Hematopoietic multipotent progenitor cell treated with erythropoietin and hydrocortisone succinate and interleukin-3 and kit ligand, for 6 days (in vitro differentiated cells): ENCODE measurements at regions not wholly inside any gene's neighbourhood (a gene's known extent, or its start where the extent isn't known, plus 50 kb on each side); places are given as distances from the start of the nearest gene placed in this dataset.
A peak's percentile ranks its signal among the peaks of the same experiment; 100 is the strongest.

Experiments
- DNase-seq: peaks from one replicate; pipeline ENCODE4 v3.0.0-alpha.2; 2015

DNA sequence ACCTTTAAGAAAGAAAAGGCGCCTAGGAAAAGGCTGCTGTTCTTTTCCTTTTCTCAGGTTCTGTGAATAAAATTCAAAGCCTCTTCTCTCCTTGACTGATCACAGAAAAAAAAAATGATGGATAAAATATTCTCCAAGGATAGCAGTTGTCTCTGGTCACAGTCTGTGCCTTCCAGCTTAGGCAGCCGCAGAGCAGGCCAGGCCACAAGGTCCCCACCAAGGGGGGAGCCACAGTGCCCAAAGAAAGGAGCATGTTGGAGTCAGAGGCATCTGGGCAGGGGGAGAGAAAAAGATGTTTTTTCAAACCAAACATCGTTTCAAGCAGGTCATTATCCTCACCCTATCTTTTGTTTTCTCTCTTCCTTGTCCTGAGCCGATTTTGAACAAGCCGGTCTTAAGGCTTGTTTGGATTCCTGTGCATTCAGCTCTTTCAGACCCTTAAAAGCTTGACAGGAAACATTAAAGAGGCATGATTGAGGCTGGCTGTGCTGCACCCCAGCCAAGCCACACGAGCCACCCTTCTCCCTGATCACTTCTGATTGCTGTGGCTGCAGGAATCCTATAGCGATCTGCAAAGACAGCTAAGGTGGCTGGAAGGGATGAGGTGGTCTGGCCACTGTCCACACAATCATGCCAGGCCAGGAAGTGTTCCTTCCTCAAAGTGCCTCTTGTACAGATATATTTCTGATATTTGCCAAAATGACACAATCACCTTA lies 284.6 kb upstream of the TLE4 start:
- no peak for DNase-seq

DNA sequence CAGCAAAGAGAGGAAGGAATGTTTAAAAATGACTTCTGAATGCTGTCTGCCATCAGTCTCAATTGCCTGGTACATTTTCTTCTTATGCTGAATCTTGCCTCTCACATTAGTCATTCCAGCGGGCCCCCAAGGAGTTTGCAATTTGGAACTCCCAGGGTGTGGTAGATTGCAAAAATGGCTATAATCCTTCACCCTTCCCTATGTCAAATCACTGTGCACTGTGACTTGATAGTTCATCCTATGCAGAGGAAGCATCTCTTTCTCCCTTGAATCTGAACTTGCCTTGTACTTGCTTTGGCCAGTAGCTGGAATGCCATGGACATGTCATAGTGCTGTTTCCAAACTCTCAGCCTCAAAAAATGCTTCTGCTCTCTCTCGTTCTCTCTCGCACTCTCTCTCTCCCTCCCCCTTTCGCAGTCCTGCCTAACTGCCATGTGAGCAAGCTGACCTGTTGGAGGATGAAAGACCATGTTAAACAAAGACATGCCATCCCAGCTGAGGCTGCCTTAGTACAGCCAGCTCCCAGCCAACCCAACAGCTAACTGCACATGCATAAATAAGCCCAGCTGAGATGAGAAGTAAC lies 284.0 kb upstream of the TLE4 start:
- no peak for DNase-seq

DNA sequence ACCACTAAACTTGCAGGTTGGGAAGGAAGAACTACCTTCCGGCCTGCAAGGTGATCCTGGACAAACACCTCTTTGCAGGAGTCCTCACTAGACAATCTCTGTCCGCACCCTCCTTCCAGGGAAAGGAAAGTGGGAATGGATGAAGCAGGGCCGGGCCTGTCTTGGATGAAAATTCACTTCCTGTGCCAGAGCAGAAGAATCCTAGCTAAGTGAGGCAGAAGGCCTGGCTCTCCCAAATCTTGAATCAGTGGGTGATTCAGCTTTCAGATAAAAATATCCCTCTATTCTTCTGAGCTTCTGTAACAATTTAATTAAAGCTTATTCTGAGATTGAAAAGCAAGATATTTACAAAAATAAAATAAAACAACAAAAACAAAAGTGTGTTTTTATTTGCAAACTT lies 281.9 kb upstream of the TLE4 start:
- no peak for DNase-seq

DNA sequence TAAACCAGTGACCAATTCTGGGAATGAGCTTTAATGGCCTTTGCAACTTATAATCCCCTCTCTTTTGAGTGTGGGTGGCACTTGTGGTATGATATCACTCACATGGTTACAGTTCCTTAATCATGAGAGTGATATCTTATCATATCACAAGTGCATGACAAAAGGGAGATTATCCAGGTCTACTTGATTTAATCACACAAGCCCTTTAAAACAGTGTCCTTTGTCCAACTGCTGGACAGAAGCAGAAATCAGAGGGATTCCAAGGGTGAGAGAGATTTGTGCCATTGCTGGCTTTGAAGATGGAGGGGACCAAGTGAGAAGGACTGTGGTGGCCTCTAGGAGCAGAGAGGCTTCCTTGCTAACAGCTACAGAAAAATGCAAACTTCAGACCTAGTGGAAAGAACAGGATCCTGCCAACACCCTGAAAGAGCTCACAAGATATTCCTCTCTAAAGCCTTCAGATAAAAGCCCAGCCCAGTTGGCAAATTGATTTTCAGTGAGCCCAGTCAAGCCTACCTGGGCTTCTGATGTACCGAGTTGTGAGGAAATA lies 279.0 kb upstream of the TLE4 start:
- no peak for DNase-seq

DNA sequence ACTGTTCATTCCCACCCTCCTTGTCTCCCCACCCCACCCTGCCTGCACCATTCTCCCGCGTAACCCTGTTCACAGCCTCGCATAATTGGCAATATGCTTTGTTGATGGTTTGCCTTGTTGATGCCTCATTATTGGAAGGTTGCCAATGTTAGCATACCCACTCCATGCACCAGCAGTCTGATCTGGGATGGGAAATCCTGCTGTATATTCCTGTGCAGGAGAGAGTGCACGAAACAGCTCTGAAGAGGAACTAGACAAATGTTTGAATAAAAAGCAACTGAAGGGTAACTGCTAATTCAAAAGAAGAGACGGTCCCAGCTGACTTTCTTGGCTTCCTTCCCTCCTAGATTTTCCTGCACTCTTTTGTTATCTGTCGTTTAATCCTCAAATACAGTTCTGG lies 271.7 kb upstream of the TLE4 start:
- no peak for DNase-seq

DNA sequence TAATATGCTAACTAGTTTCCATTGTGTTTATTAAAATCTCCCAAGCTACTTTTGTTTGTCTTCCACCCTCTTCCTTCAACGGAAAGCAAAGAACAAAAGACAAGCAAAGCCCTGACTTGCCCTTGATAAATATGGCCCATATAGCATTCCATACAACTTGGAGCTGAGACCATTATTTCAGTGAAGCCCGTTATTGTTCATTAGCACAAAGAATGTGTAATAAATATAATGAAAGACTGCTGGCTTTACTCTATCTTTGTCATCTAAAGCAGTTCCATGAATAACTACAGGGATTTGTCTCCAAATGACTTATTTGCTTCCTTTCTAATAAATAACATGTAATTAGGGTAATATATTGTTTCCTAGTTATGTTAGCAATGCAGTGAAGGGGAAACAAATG lies 270.7 kb upstream of the TLE4 start:
- DNase-seq, result no peak

DNA sequence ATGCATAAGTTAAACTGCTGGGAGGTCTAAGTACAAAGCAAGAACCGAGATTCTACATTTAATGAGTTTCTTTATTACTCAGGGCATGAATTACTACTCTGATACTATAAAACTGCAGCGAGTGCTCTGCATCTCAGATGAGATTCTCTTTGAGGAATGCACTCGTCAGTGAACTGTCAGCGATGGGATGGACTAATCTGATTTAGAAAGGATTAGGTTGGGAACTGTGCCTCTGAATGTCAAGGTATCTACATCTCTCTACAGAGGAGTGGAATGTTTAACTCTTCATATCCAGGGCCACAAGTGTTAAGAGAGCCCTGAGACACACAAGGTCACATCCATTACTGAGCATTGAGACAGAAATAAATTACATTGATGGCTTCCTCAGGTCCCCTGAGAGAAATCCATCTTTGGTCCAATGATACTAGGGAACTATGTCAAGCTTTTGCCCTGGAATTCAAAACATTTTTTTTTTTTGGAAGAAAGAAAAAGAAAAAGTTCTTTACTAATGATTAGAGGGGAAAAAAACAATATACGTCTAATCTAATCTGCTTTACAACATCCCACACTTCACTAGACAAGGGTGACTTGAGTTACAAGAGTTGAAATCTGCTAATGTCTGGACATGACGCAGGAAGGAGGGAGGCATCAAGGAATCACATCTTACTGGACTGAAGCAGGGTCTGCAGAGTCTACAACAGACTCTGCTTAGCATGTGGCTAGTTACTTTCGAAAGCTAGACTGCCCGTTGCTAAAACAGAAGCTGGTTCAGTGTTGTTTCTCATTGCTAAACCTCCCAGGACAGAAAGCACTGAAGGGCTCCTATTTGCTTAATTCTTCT lies 270.0 kb upstream of the TLE4 start:
- DNase-seq, result no peak

DNA sequence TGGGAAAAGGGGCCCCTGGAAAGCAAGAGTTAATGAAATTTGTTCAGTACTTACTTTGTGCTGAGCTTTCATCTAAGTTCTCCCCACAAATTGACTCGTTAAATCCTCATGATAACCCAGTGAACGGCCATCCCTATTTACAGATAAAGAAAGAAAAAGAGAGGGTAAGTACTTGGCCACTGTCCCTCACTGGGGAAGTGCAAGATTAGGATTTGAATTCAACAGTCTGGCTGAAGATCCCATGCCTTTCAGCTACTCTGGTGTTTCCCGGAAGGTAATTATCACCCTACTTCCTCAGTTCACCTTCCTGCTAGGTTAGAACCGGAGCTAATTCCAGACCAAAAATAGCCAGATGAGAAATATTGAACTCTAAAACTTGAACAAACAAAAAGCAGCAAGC lies 269.2 kb upstream of the TLE4 start:
- DNase-seq, result no peak

DNA sequence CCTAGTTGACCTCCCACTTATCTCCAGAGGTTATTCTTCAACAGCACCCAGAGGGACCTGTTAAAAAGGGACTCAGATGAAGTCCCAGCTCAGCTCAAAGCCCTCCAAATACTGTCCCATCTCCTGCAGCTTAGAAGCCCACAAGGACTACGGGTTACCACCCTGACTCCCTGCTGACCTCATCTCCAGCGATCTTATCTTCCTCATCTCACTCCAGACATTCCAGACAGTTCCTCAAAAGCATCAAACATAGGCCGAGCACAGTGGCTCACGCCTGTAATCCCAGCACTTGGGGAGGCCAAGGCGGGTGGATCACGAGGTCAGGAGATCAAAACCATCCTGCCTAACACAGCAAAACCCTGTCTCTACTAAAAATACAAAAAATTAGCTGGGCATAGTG lies 263.8 kb upstream of the TLE4 start:
- no peak for DNase-seq

DNA sequence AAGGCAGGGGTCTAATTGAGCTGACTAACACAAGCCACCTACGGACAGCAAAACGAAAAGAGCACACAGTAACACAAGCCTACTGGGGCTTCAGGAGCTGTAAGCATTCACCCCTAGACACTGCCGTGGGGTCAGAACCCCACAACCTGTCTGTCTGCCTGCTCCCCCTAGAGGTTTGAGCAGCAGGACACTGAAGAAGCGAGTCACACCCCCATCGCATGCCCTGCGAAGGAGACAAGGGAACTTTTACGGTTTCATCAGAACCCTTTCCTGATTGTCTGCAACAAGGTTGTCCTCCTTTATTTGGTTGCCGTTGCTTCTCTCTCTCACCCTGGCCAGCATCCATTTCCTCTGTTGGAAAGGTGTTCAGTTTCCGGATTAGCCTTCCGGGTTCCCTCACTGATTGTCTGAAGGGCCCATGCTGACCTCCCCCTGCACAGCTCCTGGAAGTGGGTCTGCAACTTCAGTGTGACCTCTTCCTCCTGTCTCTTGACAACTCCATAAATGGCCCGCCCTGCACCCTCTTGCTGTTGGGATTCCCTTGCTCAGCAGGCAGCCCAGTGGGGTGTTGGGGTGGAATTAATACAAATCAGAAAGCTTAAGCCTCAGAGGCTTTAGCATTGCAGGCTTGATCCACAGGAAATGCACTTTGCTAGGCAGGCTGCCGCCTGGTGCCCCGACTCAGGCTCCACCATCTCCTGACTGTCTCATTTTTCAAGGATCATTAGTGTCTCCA lies 258.9 kb upstream of the TLE4 start:
- no peak for DNase-seq

DNA sequence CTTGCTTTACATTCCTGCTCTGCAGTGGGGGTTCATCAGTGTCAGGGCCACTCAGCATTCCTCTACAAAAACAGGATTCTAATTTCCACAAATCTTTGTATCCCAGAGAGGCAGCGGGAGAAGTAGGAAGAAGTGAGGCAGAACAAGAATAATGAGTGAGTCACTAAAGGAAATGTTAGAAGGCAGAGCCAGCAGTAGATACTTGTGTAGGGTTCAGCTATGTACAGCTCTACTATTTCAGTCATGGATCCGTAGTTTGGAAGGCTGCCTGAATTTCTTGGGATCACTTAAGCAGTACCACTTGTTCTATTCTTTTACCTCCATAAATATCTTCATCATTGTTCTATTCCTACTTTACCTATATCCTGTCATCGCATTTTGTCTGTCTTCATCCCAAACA lies 246.3 kb upstream of the TLE4 start:
- no peak for DNase-seq

DNA sequence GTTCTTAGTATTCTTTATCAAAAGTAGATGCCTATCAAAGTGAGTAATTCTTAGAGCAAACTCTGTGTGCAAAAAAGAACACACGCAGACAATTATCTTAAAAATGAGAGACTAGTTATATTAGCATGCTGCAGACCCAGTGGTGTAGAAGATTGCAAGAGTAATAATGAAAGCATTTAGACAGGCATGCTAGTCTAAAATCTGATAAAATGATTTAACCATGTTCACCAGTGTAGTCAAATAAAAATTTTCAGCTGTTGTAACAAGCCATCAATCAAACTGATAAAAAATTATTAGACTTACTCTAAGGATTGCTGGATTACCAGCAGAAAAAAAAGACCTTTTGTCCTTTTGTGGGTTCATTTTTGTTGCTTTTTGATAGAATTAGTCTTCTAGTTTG lies 241.9 kb upstream of the TLE4 start:
- DNase-seq, result no peak

DNA sequence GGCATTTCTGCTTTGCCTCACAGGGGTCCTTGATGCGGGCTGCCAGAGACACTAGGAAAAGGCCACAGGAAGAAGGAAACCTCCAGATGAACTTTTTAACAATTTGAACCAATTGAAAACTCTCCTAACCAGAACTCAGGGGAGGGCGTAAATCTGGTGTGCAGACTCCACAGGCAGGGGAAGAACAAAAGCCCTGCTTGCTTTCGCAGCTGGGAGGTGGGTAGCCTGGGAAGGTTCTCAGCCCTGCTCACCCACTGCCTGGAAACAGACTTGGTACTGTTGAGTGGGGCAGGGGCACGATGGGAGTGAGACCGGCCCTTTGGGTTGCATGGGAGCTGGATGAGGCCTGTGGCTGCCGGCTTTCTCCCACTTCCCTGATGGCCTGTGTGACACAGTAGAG lies 237.8 kb upstream of the TLE4 start:
- no peak for DNase-seq

DNA sequence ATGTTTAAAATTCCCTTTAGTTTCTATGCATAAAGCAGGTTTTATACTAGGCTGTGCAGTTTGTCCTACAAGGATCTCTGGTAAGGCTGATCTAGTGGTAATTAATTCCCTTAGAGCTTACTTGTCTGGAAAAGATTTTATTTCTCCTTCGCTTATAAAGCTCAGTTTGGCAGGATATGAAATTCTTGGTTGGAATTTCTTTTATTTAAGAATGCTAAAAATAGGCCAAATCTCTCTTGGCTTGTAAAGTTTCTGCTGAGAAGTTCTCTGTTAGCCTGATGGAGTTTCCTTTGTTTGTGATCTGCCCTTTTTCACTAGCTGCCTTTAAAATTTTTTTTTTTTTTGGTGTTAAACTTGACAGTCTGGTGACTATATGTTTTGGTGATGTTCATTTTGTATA lies 237.1 kb upstream of the TLE4 start:
- DNase-seq, result no peak

DNA sequence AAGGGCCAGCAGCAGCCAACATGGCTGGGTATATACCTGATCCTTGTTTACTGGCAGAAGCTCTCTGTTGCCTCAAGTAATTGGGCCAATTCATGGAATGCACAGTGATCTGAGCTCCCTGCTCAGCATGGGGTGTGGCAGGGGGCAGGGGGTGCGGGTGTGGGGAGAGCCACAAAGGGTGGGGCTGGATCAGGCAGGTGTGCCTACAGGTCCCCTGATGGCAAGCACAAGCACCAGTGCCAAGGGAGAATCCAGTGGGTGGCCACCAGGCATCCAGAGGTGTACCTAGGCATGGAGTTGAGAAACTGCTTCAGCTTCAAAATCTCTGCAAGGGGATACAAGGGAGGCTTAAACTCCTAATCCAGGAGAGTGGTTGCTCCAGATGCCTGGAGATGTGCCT lies 235.8 kb upstream of the TLE4 start:
- no peak for DNase-seq

DNA sequence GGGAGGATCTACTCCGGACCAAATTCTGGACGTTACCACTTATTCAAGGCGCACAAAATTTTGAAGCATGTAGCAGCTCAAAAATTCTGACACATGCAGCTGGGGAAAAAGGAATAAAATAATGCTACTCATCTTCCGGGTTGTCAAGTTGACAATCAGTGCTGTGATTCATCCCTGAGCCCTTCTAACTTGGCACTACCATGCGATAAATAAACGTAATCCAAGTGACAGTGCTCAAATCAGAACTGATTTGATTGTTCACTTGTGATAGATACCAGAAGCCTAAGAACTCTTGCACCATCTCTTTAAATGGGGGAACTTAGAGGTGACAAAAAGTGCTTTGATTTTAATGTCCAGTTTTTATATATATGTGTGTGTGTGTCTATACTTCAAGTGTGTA lies 230.2 kb upstream of the TLE4 start:
- DNase-seq, result no peak

DNA sequence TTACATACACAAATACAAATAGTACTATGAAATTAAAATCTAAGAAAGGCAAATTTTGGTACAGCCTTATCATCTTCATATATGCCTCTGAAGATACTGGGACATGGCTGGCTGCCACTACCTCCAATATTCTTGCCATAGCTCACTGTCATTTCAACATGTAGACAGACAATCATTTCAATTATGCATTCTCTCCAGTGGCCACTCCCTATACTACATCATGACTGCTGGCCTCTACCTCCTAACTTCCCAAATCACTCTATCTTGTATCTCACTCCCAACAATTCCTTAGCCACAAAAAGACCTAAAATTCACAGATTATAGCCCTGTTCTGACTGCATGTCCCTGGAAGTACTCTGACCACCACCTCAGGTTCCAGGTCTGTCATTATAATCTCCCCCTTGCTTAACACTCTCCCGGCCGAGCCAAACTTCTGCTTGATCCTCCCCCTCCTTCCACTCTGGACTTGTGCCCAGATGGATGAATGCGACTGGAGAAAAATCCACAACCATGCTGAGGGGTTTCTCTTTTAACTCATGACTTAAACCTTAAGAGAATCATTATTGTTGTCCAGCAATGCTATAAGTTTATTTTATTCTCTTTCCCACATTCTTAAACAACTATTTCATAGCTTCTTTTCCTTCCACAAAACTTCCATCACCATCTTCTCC lies 225.3 kb upstream of the TLE4 start:
- DNase-seq, result no peak

DNA sequence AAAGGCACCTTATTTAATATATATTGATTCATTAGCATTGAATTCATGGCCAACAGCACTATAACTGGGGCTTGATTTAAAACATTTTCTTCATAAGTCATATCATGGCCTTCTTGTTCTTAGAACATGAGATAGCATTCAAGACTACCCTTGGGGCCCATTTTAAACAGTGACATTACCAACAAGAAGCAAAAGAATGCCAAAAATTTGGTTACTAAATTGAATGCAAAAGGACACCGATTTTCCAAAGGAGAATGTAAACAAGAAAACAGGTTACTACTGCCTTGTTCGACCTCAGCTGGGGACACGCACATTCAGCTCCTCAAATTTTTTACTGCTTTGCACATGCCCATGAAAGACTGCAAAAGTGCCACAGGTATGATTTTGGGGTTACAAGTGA lies 219.4 kb upstream of the TLE4 start:
- DNase-seq, result no peak

DNA sequence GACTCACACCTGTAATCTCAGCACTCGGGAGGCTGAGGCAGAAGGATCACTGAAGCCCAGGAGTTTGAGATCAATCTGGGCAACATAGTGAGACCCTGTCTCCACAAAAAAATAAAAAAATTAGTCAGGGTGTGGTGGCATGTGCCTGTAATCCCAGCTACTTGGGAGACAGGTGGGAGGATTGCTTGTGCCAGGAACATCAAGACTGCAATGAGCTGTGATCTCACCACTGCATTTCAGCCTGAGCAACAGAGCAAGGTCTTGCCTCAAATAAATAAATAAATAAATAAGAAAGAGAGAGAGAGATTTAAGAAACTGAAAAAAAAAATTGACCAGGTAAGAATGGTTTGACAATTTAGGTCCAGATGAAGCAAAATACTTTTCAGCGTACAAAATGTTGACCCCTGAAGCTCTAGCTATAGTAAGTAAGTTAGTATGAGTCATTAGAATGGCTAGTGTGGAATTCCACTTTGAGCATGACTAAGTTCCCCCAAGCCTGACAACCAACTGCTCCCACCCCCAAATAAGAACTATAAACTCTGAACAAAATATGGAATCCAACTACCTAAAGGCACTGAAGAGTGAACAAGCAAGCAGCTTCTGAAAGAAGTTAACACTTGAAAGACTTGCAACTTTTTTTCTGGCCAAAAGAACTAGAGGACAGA lies 217.8 kb upstream of the TLE4 start:
- DNase-seq, result no peak

DNA sequence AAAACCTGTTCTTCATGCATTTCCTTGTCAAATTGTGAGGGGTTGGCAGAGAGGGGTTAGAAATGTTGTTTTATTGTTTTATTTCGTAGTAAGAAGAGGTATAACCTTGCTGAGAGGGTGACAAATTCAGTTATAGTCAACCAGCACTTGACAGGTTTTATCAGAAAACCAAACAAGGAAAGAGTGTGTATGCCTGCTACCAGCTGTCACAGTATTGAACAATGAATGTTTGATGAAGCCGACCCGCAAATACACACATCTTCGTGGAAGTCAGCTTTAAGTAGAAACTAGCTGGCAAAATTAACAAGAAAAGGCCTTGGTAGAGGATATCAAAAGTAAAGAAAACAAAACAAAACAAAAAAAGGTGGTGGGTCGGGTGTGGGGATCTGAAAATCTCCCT lies 214.6 kb upstream of the TLE4 start:
- DNase-seq, result no peak

DNA sequence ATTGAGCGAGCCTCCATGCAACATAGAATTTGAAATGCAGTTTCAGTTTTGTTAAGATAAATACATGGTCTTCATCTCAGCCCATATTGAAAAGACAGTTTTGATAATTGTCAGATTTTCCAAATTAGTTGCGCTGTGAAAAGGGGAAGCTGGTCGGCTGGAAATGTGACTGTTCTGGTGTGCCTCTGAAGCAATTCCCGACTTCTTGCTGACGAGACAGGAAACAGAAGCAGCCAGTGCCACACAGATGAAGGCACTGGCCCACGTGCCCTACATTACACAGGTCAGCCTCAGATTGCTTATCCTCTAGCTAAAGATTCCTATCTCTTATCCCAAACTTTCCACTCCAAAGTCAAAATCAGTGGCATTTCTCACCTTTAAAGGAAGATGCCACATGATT lies 214.1 kb upstream of the TLE4 start:
- DNase-seq, result peak; percentile 27
